PFSK-1 (cell line): ENCODE measurements at regions not wholly inside any gene's neighbourhood (a gene's known extent, or its start where the extent isn't known, plus 50 kb on each side); places are given as distances from the start of the nearest gene placed in this dataset.

Experiments used
- POLR2AphosphoS5 ChIP-seq: IDR thresholded peaks from 2 replicates; pipeline ENCODE4 v1.6.1; 2012; ENCODE audit warnings: low read depth, mild to moderate bottlenecking, control low read depth, low read length, moderate library complexity
- TAF1 ChIP-seq: IDR thresholded peaks from 2 replicates; pipeline ENCODE4 v1.6.1; 2012; ENCODE audit warnings: low read length, control low read depth, borderline replicate concordance; ENCODE audit not compliant: insufficient read depth
- TF ChIP-seq, protein P1 (sequence below), 2 experiments: IDR thresholded peaks; 2 replicates each; pipeline versions ENCODE4 v1.6.1 to v1.8.0; 2011 to 2012; ENCODE audit warnings: low read depth in 2 of 2, low read length in 2 of 2, control low read depth in 1 of 2, inconsistent platforms in 1 of 2, mild to moderate bottlenecking in 1 of 2, moderate library complexity in 1 of 2; ENCODE audit not compliant: insufficient read depth in 1 of 2

DNA sequence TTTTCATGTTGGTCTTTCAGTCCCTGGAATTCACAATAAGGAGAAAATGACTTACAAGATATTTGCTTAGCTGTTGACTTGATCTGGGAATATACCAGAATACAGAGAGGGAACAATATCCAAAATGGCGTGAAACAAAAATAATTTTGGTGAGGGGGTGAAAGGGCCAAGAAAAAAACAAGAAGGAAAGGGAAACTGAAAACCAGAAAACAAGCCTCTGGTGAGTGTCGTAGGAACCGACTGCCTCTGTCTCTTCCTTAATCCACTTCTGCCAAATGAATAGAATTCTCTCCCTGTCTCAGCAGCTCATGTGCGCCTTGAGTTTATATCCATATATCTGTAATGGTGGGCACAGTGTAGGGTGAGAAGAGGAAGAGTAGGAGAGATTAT is 367.6 kb downstream of the ETS1 start:
- TF ChIP-seq, protein P1, sequence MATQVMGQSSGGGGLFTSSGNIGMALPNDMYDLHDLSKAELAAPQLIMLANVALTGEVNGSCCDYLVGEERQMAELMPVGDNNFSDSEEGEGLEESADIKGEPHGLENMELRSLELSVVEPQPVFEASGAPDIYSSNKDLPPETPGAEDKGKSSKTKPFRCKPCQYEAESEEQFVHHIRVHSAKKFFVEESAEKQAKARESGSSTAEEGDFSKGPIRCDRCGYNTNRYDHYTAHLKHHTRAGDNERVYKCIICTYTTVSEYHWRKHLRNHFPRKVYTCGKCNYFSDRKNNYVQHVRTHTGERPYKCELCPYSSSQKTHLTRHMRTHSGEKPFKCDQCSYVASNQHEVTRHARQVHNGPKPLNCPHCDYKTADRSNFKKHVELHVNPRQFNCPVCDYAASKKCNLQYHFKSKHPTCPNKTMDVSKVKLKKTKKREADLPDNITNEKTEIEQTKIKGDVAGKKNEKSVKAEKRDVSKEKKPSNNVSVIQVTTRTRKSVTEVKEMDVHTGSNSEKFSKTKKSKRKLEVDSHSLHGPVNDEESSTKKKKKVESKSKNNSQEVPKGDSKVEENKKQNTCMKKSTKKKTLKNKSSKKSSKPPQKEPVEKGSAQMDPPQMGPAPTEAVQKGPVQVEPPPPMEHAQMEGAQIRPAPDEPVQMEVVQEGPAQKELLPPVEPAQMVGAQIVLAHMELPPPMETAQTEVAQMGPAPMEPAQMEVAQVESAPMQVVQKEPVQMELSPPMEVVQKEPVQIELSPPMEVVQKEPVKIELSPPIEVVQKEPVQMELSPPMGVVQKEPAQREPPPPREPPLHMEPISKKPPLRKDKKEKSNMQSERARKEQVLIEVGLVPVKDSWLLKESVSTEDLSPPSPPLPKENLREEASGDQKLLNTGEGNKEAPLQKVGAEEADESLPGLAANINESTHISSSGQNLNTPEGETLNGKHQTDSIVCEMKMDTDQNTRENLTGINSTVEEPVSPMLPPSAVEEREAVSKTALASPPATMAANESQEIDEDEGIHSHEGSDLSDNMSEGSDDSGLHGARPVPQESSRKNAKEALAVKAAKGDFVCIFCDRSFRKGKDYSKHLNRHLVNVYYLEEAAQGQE (IDR thresholded peaks at IDR 0.05; ENCODE audit: insufficient read depth in 1 of 2, low read depth in 2 of 2, low read length in 2 of 2) = no peak
- TF ChIP-seq POLR2AphosphoS5 = no peak
- TF ChIP-seq TAF1 = no peak
